GM23248 (cell line): ENCODE measurements at regions not wholly inside any gene's neighbourhood (a gene's known extent, or its start where the extent isn't known, plus 50 kb on each side); places are given as distances from the start of the nearest gene placed in this dataset.

Experiments
- EZH2 ChIP-seq: fragments of 200-600 bp; sonication (generic); IDR thresholded peaks from 2 replicates; pipeline ENCODE4 v1.6.1; 2018; ENCODE audit warnings: antibody characterized with exemption, mild to moderate bottlenecking; ENCODE audit not compliant: insufficient read depth, poor library complexity, severe bottlenecking
- EZH2phosphoT487 ChIP-seq: fragments of 200-600 bp; sonication (generic); IDR thresholded peaks from 2 replicates; pipeline ENCODE4 v1.6.1; 2018; ENCODE audit warnings: antibody characterized with exemption, moderate library complexity, mild to moderate bottlenecking, low read depth; ENCODE audit not compliant: insufficient read depth

- TF ChIP-seq EZH2, result no peak
- no peak for TF ChIP-seq EZH2phosphoT487
Observed at GRCh38 chr9:7401116-7401515, 398.5 kb downstream of the DMAC1 start.
